Loucy (cell line): ENCODE measurements at regions not wholly inside any gene's neighbourhood (a gene's known extent, or its start where the extent isn't known, plus 50 kb on each side); places are given as distances from the start of the nearest gene placed in this dataset.

Experiments
- EZH2phosphoT487 ChIP-seq: fragments of 200-600 bp; IDR thresholded peaks from 2 replicates; pipeline ENCODE4 v1.6.1; 2018; ENCODE audit warnings: antibody characterized with exemption, mild to moderate bottlenecking, moderate library complexity, borderline replicate concordance
- TF ChIP-seq, protein P1 (sequence below): fragments of 200-600 bp; sonication (generic); conservative IDR thresholded peaks from 2 replicates; pipeline ENCODE4 v1.5.1; 2014; ENCODE audit warnings: mild to moderate bottlenecking, antibody characterized with exemption, low read length

DNA sequence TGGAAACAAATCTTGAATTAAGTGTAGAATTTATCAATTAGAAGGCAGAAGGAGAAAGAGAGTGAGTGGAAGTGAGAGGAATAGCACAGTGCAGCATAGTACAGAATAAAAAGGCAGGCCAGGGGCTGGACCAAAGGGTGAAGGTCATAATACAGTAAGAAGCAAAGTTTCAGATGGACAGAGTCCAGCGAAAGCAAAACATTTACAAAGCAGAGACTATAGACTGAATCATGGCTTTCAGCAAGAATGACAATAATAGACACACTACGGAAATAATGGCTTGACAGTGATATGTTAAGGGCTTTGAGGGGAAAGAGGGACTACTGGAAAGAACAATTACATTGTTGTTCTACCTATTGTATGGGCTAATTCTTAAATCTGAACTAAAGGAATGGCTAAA, 249.0 kb upstream of the CHD1 start:
- TF ChIP-seq, protein P1, sequence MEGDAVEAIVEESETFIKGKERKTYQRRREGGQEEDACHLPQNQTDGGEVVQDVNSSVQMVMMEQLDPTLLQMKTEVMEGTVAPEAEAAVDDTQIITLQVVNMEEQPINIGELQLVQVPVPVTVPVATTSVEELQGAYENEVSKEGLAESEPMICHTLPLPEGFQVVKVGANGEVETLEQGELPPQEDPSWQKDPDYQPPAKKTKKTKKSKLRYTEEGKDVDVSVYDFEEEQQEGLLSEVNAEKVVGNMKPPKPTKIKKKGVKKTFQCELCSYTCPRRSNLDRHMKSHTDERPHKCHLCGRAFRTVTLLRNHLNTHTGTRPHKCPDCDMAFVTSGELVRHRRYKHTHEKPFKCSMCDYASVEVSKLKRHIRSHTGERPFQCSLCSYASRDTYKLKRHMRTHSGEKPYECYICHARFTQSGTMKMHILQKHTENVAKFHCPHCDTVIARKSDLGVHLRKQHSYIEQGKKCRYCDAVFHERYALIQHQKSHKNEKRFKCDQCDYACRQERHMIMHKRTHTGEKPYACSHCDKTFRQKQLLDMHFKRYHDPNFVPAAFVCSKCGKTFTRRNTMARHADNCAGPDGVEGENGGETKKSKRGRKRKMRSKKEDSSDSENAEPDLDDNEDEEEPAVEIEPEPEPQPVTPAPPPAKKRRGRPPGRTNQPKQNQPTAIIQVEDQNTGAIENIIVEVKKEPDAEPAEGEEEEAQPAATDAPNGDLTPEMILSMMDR = no peak
- no peak for TF ChIP-seq EZH2phosphoT487
